GM19023 (cell line): ENCODE measurements at regions not wholly inside any gene's neighbourhood (a gene's known extent, or its start where the extent isn't known, plus 50 kb on each side); places are given as distances from the start of the nearest gene placed in this dataset.

Experiments
- ATAC-seq: cut with Tn5 transposase; IDR thresholded peaks from one replicate; pipeline ENCODE4 v1.9.1; 2021; ENCODE audit warnings: mild to moderate bottlenecking, moderate library complexity; ENCODE audit not compliant: unreplicated experiment

DNA sequence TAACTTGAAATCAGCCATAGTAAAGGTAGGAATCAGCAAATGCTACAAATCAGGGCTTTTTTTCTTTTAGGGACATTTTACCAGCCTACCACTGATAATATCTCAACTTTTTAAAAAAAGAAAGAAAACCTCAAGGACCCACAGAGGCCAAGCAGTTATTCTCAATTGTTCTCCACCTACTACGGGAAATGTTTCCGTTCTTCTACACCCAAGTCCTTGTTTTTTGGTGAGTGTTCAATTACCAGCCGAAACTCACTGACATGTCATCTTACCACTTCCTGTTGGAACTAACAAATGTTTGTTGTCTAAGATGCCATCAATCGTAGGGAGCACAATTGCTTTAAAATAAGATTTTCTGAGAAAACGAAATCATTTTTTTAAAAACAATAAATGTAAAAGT, 50.2 kb upstream of the CDK1 start:
- no peak for ATAC-seq

DNA sequence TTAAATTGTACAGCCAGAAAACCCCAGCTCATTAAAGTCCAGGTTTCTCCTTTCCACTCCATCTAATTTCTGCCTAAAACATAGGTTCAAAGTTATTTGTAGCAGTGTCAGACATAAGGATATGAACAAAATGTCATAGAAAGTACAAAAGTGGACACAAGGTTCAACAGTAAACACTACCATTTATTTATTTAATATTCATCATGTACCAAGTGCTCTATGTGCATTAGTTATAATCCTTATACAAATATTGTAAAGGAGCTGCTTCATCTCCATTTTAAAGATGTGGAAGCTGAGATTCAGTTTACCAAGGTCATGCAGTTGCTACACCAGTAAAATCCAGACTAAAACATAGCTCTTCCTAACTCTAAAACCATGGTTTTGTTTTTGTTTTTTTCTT, 52.0 kb upstream of the CDK1 start:
- ATAC-seq, result no peak

DNA sequence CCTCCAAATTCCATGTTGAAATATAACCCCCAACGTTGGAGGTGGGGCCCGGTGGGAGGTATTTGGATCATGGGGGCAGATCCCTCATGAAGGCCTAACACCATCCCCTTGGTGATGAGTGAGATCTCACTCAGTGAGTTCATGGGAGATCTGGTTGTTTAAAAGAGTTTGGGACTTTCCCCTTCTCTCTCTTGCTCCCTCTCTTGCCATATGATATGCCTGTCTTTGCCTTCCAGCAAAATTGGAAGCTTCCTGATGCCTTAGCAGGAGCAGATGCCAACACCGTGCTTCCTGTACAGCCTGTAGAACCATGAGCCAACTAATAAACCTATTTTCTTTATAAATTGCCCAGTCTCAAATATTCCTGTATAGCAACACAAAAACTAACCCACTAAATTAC, 55.7 kb upstream of the CDK1 start:
- ATAC-seq, result no peak

DNA sequence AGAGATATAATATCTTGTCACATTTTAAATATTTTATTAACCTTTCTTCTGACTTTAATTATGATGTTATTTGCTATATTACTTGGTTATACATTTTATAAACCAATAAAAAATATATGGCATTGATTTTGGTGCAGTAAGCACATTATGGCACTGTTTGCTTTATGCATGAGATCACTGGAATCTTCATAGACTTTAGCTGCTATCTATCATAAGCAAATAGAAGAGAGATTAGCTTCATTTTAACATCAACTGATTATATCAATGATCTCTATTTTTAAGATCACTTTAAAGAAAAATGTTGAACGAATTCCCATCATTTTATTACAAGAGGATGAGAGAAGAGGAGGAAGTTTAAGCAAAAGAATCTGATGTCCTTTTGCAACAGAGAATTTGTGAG, 58.6 kb upstream of the CDK1 start:
- no peak for ATAC-seq

DNA sequence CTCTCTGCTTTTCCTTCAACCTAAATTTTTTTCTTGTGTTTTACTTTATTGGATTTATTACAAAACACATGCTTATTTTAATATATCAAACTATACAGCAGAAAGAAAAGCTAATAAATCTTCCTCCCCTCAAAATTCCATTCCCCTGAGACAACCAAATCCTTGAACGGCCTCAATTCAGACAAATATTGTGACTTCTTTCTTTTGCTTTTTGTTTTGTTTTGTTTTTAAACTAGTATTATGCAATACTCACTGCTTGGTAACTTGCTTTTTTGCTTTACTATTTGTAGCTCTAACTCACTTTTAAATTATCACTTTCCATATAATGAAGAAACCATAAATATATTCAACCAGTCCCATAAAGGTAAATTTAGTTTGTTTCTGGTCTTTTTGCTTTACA, 59.4 kb upstream of the CDK1 start:
- ATAC-seq, result no peak

DNA sequence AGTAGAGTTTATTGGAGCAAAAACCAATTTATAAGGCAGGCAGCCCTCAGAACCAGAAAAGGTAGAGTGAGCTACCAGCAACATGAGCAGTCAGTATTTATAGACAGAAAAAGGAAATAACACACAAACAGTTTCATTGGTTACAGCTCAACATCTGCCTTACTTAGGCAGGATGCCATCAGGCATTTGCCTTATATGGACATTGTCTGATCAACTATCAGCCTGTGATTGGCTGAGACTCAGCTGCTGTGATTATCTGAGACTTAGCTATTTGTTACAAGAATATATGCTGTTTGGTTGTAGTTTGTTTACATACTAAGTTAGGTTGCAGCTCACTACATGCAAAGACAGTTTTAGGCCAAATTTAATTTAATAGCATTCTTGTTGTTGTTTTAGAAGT, 60.4 kb upstream of the CDK1 start:
- peak; percentile 77 for ATAC-seq

DNA sequence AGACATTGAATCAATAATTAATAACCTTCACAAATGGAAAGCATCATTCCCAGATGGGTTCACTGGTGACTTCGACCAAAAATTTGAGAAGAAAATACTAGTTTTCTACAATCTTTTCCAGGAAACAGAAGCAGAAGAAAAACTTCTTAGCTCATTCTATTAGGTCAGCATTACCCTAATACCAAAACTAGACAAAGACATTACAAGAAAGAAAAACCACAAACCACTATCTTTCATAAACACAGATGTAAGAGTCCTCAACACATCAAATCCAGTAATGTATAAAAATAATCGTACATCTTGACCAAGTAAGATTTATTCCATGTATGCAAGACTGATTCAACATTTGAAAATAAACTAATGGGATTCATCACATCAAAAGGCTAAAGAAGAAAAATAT, 64.0 kb upstream of the CDK1 start:
- no peak for ATAC-seq

DNA sequence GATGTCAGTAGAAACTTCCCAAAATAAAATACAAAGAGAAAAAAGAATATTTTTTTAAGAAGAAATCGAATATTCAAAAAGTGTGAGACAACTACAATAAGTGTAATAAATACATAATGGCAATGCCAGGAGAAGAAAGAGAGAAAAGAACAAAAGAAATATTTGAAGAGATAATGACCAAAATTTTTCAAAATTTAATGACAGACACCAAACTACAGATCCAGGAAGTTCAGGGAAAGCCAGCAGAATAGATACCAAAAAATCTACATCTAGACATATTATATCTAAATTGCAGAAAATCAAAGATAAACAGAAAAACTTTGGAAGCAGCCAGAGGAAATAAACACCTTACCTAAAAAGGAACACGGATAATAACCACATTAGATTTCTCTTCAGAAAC, 66.8 kb upstream of the CDK1 start:
- ATAC-seq, result no peak

DNA sequence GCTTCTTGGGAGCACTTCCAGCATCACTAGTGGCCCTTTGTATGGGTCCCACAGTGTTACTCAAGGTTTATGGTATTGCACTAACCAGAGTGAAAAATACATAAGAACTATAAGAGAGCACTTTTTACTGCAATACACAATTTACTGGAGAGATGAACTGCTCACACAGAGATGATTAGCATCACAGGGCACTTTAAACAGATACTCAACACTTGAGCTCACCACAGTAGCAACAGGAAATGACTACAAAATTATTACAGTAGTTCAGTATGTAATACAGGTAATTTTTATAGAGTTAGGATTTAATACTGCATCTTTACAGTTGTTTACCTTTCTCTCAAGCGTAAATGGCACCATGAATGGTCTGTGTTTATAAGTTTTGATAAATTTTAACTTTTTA, 68.2 kb upstream of the CDK1 start:
- ATAC-seq, result no peak

DNA sequence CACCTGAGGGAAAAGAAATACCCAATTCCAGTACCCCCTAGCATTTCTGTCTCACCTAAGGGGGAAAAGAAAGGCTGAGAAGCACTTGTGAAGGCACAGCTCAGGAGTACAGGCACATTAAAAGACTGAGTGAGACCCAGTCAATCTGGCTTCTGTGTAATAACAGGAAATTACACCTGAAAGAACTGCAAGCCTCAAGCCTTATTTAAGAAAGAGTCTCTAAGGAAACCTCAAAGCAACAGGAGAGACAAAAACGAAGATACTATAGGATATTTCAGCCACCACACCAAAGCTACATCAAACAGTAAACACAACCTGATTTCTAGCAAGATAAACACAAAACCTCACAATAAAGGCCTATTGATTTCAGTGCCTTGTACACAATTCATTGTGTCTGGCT, 69.6 kb upstream of the CDK1 start:
- ATAC-seq, result no peak

DNA sequence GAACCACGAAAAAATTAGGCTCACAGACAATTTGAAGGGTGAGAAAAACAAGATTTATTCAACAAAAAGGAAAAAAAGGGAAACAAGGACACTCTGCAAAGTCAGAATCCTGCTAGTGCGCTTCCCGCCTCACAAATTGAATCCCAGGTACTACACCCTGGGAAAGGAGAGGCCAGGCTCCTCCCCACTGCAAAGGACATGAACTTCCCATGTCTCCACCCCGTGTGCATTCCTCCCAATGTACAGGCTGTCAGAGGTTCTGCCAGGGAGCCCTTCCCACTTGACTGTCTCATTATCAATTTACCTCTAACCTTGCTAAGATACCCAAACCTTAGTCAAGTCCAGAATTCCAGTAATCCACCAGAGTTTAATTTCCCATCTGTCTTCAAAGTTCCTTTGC, 70.4 kb upstream of the CDK1 start:
- no peak for ATAC-seq

DNA sequence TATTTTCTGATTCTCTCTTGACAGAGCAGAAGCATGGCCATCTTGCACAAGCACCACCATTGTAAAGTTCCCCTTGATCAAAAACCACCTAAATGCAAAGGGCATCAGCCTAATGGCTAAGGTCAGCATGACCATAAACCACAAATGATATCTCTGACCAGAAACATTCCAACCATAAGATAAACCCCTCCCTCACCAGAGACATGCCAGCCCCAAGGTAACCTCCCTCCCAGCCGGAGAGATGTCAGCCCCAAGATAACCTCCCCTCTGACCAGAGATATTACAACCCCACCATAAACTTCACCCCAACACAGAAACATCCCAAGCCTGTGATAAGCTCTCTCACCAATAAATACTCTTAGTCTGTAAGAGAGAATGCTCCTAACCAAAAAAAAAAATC, 72.1 kb upstream of the CDK1 start:
- ATAC-seq, result no peak

DNA sequence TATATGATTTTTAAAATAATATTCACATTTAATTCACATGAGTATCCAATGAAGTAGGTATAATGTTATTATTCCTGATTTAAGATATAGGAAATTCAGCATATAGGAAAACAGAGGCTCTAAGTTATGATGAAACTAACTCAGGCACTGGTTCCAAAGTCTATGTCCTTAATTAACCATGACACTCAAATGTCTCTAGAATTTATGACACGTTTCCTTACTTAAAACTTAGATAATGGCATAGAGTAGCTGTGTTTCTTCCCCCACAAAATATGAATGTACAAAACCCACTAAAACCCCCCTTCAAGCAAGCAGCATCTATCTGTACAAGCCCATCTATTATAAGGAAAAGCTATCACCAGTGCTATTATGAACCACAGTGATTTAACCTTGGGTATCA, 72.9 kb upstream of the CDK1 start:
- ATAC-seq, result no peak

DNA sequence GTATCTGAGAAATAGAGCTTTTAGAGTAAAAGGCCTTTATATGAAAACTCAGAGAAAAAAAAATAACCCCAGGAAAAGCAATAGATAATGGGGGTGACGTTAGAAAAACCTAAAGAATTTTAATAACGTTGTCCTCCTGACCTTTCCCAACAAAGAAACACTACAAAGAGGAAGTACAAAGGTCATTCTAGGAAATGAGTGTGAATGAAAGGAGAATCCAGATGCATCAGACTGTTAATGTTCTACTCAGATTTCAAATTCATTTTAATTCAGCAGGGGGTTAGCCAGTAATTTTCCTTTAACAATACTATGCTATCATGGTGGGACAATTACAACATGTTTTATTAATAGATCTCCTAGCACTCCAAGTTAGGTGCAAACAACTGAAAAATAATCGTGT, 73.8 kb upstream of the CDK1 start:
- no peak for ATAC-seq

DNA sequence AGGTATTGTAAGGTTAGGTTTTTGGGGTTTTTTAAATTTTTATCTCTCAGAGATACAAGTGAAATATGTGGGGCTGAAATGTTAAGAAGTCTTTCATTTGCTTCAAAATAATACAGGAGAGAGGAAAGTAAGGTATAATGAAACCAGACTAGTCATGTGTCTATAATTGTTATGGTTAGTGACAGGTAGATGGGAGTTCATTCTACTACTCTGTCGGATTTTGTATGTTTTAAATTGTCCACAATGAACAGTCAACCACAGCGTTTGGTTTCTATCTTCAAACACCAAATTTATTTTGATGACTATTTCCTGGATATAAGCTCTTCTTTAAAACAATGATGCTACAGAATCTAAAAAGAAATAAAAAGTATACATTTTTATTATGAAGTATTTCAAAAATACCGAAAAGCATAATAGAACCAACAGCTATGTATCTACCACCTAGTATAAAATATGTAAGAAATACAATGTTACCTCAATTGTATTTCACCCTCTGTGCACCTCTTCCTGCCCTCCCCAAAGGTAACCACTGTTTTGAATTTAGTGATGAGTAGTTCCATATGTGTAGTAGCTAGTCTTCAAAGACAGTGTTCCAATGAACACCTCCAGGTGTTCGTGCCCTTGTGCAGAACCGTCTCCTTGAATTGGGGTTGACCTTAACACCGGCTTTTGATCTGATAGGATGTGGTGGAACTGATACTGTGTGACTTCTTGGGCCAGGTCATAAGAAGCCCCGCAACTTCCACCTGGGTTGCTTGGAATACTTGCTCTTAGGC, 74.8 kb upstream of the CDK1 start:
- no peak for ATAC-seq

DNA sequence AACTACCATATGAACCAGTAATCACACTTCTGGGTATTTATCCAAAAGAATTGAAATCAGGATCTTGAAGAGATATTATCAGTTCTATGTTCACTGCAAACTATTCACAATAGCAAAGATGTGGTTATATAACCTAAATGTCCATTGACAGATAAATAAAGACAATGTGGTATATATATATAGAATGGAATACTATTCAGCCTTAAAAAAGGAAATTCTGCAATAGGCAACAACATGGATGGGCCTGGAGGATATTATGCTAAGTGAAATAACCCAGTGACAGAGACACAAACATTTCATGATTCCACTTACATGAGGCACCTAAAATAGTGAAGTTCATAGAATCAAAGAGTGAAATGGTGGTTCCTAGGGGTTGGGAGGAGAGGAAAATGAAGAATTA, 90.6 kb upstream of the CDK1 start:
- no peak for ATAC-seq

DNA sequence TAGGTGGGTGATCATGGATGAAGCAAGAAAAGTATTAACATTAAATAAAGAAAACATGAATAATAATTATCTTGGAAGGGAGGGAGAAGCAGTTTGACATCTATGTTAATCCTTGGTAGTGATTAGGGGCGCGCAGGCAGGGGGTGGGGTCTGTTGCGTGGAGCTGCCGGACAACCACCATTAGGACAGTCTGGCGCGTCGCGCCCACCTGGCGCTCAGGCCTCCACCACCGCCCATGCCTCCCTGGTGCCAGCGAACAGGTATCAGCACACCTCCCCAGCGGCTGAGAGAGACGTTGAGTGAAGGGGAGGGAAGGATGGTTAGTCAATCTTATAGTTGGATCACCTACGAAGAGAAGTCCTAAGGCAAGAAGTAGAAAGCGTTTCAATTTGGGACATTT, 94.2 kb upstream of the CDK1 start:
- ATAC-seq, result no peak

DNA sequence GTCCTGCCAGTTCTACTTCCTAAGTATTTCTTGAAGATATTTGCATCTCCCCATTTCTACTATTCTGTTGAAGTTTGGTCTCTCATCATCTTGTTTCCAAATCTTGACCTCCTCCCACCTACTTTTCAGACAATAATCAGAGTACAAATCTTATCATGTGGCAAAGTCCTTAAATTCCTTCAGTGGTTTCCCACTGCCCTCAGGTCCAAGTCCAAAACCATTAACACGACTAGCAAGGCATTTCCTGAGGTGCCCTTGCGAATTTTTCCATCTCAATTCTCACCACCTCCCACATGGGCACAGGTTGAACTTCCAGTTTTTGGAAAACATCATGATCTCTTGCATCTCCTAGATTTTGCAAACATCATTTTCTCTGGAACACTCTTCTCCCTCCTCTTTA, 97.2 kb upstream of the CDK1 start:
- ATAC-seq, result no peak

DNA sequence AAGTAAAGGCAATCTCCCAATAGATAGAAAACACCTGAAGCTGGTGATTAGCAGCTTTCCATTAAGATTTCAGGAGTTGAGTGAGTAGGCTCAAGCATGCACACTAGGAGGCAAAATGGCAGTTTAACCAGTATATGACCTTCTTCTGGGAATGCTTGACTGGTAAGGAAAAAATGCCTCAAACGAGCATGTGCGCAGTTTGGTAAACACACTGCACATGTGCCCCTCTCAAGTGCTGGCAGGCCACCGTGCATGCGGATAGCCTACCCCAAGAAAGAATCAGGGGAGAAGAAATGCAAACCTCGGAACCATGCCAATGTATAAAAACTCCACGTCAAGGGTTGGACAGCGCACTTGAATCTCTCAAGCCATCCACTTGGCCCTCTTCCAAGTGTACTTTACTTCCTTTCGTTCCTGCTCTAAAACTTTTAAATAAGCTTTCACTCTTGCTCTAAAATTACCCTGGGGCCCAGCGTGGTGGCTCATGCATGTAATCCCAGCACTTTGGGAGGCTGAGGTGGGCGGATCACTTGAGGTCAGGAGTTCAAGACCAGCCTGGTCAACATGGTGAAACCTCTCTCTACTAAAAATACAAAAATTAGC, 98.8 kb upstream of the CDK1 start:
- ATAC-seq, result no peak

DNA sequence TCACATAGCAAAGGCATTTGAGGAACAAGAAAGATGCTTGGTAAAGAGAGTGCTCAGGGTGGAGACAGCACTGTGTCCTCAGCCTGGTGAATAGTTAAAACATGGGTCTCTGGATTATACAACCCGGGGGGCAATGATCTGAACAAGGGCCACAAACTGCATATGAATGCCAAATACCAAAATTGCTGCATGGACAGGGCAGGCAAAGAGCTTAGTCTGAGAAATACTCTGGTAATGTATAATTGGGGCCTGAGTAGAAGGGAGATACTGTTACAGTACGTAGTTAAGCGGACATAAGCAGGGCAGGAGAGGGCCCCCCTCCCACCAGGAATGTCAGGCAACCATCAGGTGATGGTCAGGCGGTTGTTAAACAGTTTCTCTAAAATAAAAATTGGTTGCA, 99.3 kb upstream of the CDK1 start:
- no peak for ATAC-seq

DNA sequence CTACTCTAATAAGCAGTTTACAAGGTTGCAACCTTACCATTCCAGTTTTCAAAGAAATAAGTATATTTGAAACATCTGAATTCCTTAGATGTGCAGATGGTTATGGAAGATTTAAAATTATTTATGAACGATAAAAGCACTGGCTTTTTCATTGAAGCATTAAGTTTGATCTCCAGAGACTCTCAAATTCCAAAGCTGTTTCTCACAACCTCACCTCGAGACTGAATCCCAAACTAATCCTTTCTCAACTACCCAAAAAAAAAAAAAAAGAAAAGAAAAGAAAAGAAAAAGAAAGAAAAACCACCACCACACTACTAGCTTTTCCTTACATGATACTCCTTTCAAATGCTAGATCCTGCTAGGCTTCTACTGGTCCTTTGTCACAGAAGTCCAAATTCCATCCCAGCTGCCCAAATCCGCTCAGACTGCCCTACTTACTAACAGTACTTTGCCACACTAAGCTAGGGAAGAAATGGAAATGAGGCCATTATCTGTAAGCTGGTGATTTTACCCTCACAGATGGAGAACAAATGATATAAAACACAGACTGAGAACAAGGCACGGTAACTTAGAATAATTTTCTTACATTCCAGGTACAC, 100.6 kb upstream of the CDK1 start:
- ATAC-seq, result no peak

DNA sequence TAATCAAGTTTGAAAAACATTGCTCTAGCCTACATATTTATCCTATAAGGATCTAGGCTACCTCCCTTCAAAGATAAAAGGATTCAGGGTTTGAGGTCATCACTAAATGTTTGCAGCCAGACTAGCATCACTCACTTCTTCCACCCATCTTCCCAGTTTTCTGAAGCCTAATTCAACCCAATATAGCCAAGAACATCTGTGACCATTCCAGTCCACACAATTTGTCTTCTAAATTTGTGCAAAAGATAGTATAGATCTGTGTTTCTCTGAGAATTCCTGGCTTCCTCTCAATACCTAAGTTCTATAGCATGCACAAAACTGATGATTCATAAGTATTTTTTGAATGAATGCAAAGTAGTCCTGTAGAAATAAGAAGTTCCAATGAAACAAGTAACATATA, 103.0 kb upstream of the CDK1 start:
- no peak for ATAC-seq

DNA sequence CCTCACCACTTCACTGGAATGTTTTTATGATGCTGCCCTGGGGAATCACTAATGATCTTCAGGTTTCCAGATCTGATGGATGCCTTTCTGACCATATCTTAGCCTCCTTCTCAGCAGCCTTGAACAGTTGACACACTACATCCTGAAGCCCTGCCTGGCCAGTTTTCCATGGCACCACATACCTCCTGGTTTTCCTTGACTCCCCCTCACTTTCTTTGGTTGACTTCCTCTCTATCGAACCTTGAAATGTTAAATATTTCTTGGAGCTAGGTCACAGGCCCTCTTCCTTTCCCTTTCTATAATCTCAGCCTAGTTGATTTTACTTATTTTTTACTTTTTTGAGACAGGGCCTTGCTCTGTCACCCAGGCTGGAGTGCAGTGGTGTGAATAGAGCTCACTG, 108.8 kb upstream of the CDK1 start:
- ATAC-seq, result no peak
